Islet of Langerhans (tissue), 1 donor: ENCODE measurements at regions not wholly inside any gene's neighbourhood (a gene's known extent, or its start where the extent isn't known, plus 50 kb on each side); places are given as distances from the start of the nearest gene placed in this dataset.
"Not testable (repeated sequence)": the region's sequence is repeated elsewhere in the genome, so short reads cannot be mapped to it uniquely, and the experiment has no call there.

Experiments
- FAIRE-seq: peaks from one replicate; lab custom pipeline; 2011; peaks lifted over from hg19 to GRCh38; lab: Jason Lieb, UNC

- FAIRE-seq = no peak
Observed at GRCh38 chr6:67748521-67748920, 886.6 kb upstream of the ADGRB3 start.

- FAIRE-seq = no peak
Observed at GRCh38 chr6:67736816-67737215, 898.3 kb upstream of the ADGRB3 start.

- FAIRE-seq = no peak
Observed at GRCh38 chr6:67736161-67736560, 898.9 kb upstream of the ADGRB3 start.

GRCh38 chr6:67735623-67736022, 899.5 kb upstream of the ADGRB3 start:
- FAIRE-seq = no peak

- no peak for FAIRE-seq
Observed at GRCh38 chr6:67722861-67723261, 912.2 kb upstream of the ADGRB3 start.

GRCh38 chr6:67717281-67717680, 917.8 kb upstream of the ADGRB3 start:
- no peak for FAIRE-seq

GRCh38 chr6:67706388-67706787, 928.7 kb upstream of the ADGRB3 start:
- no peak for FAIRE-seq

- no peak for FAIRE-seq
Observed at GRCh38 chr6:67698534-67698933, 936.5 kb upstream of the ADGRB3 start.

GRCh38 chr6:67694127-67694526, 941.0 kb upstream of the ADGRB3 start:
- no peak for FAIRE-seq

- FAIRE-seq = no peak
Observed at GRCh38 chr6:67689329-67689728, 945.8 kb upstream of the ADGRB3 start.

- no peak for FAIRE-seq
Observed at GRCh38 chr6:67687396-67687795, 947.7 kb upstream of the ADGRB3 start.

GRCh38 chr6:67686225-67686624, 948.9 kb upstream of the ADGRB3 start:
- FAIRE-seq = not testable (repeated sequence)

- no peak for FAIRE-seq
Observed at GRCh38 chr6:67683960-67684359, 951.1 kb upstream of the ADGRB3 start.

GRCh38 chr6:67680297-67680932, 954.7 kb upstream of the ADGRB3 start:
- FAIRE-seq = no peak

GRCh38 chr6:67679566-67680296, 955.4 kb upstream of the ADGRB3 start:
- FAIRE-seq = no peak

GRCh38 chr6:67676892-67677291, 958.2 kb upstream of the ADGRB3 start:
- FAIRE-seq = no peak

- no peak for FAIRE-seq
Observed at GRCh38 chr6:67667637-67668422, 967.3 kb upstream of the ADGRB3 start.

- FAIRE-seq = no peak
Observed at GRCh38 chr6:67666177-67666964, 968.7 kb upstream of the ADGRB3 start.

- no peak for FAIRE-seq
Observed at GRCh38 chr6:67664942-67665341, 970.1 kb upstream of the ADGRB3 start.

GRCh38 chr6:67663105-67663895, 971.8 kb upstream of the ADGRB3 start:
- FAIRE-seq = no peak

- FAIRE-seq = no peak
Observed at GRCh38 chr6:67653561-67653960, 981.5 kb upstream of the ADGRB3 start.

- FAIRE-seq = no peak
Observed at GRCh38 chr6:67646550-67646949, 988.5 kb upstream of the ADGRB3 start.
